Neural cell (in vitro differentiated cells): ENCODE measurements at regions not wholly inside any gene's neighbourhood (a gene's known extent, or its start where the extent isn't known, plus 50 kb on each side); places are given as distances from the start of the nearest gene placed in this dataset.
A peak's percentile ranks its signal among the peaks of the same experiment; 100 is the strongest.

Source experiments
- H2AFZ ChIP-seq: fragments of 200-600, 300-800 bp; sonication (generic), shearing (Covaris generic); 2 replicates; pipeline ENCODE4 v1.6.0; 2014; ENCODE audit warnings: low read depth, mild to moderate bottlenecking, antibody characterized with exemption, low read length, moderate library complexity
- H3F3A ChIP-seq: fragments of 200-600 bp; shearing (Covaris generic); 2 replicates; pipeline ENCODE4 v1.6.1; 2016; ENCODE audit warnings: mild to moderate bottlenecking, moderate library complexity, mixed read lengths, antibody characterized with exemption, low read length; ENCODE audit not compliant: insufficient read depth, poor library complexity, severe bottlenecking
- H3K27ac ChIP-seq: fragments of 200-600, 300-800 bp; sonication (generic), shearing (Covaris generic); 2 replicates; pipeline ENCODE4 v1.5.1; 2014; ENCODE audit warnings: mild to moderate bottlenecking, low read length, moderate library complexity
- H3K27me3 ChIP-seq: fragments of 300-800, 200-600 bp; sonication (generic), shearing (Covaris generic); 2 replicates; pipeline ENCODE4 v1.6.0; 2014; ENCODE audit warnings: mild to moderate bottlenecking, low read depth, low read length, moderate library complexity; ENCODE audit not compliant: insufficient read depth
- H3K36me3 ChIP-seq: fragments of 300-800, 200-600 bp; sonication (generic), shearing (Covaris generic); 2 replicates; pipeline ENCODE4 v1.5.1; 2014; ENCODE audit warnings: mild to moderate bottlenecking, antibody characterized with exemption, low read length, moderate library complexity; ENCODE audit not compliant: insufficient read depth
- H3K4me2 ChIP-seq: fragments of 300-800, 200-600 bp; sonication (generic), shearing (Covaris generic); 2 replicates; pipeline ENCODE4 v1.6.0; 2014; ENCODE audit warnings: mild to moderate bottlenecking, low read length
- H3K4me3 ChIP-seq: fragments of 300-800, 200-600 bp; sonication (generic), shearing (Covaris generic); 2 replicates; pipeline ENCODE4 v1.5.1; 2014; ENCODE audit warnings: mild to moderate bottlenecking, low read length, moderate library complexity
- H3K79me2 ChIP-seq: fragments of 200-600 bp; shearing (Covaris generic); replicated peaks from 2 replicates; pipeline ENCODE4 v1.6.0; 2014; ENCODE audit warnings: mild to moderate bottlenecking, low read length, moderate library complexity; ENCODE audit not compliant: insufficient read depth
- H3K9ac ChIP-seq: fragments of 300-800, 200-600 bp; sonication (generic), shearing (Covaris generic); 2 replicates; pipeline ENCODE4 v1.6.1; 2016; ENCODE audit warnings: mild to moderate bottlenecking, low read length, mixed read lengths
- H3K9me2 ChIP-seq: fragments of 200-600 bp; shearing (Covaris generic); 2 replicates; pipeline ENCODE4 v1.6.1; 2016; ENCODE audit warnings: mild to moderate bottlenecking, low read length, mixed read lengths; ENCODE audit not compliant: insufficient read depth
- H3K9me3 ChIP-seq: fragments of 200-600, 300-800 bp; sonication (generic), shearing (Covaris generic); 2 replicates; pipeline ENCODE4 v1.6.1; 2016; ENCODE audit warnings: mild to moderate bottlenecking, mixed run types, low read length, moderate library complexity, mixed read lengths
- H4K20me1 ChIP-seq: fragments of 200-600 bp; shearing (Covaris generic); 2 replicates; pipeline ENCODE4 v1.6.1; 2016; ENCODE audit warnings: mild to moderate bottlenecking, mixed run types; ENCODE audit not compliant: insufficient read depth
- EP300 ChIP-seq: fragments of 450-650 bp; conservative IDR thresholded peaks from 2 replicates; pipeline ENCODE4 v1.6.1; 2014; ENCODE audit warnings: antibody characterized with exemption, mild to moderate bottlenecking, moderate library complexity; ENCODE audit not compliant: poor library complexity, severe bottlenecking
- EZH2 ChIP-seq: fragments of 200-600, 300-800 bp; shearing (Covaris generic), sonication (generic); IDR thresholded peaks from 2 replicates; pipeline ENCODE4 v1.6.1; 2014; ENCODE audit warnings: antibody characterized with exemption, low read length, borderline replicate concordance, mild to moderate bottlenecking; ENCODE audit not compliant: insufficient read depth, poor library complexity, severe bottlenecking
- MXI1 ChIP-seq: fragments of 450-650 bp; conservative IDR thresholded peaks from 2 replicates; pipeline ENCODE4 v1.6.1; 2014; ENCODE audit warnings: antibody characterized with exemption, mild to moderate bottlenecking; ENCODE audit not compliant: poor library complexity, severe bottlenecking
- POLR2AphosphoS5 ChIP-seq: IDR thresholded peaks from 2 replicates; pipeline ENCODE4 v1.6.1; 2012
- RAD21 ChIP-seq: fragments of 450-650 bp; conservative IDR thresholded peaks from 2 replicates; pipeline ENCODE4 v1.6.1; 2014; ENCODE audit warnings: antibody characterized with exemption, mild to moderate bottlenecking, moderate library complexity
- REST ChIP-seq: IDR thresholded peaks from 2 replicates; pipeline ENCODE4 v1.6.1; 2012; ENCODE audit warnings: borderline replicate concordance
- SMC3 ChIP-seq: fragments of 450-650 bp; conservative IDR thresholded peaks from 2 replicates; pipeline ENCODE4 v1.6.1; 2014; ENCODE audit warnings: antibody characterized with exemption, mild to moderate bottlenecking, moderate library complexity; ENCODE audit not compliant: poor library complexity
- TAF1 ChIP-seq: IDR thresholded peaks from 2 replicates; pipeline ENCODE4 v1.6.1; 2012; ENCODE audit warnings: low read depth
- TF ChIP-seq, protein P1 (sequence below): fragments of 450-650 bp; IDR thresholded peaks from 2 replicates; pipeline ENCODE4 v1.5.1; 2014; ENCODE audit warnings: antibody characterized with exemption, mild to moderate bottlenecking, moderate library complexity; ENCODE audit not compliant: poor library complexity, severe bottlenecking

GRCh38 chr10:36506261-36506660, 619.1 kb upstream of the ANKRD30A start:
- Histone ChIP-seq H3K27ac (no peak overlapping the region), H3K4me3 (no peak overlapping the region), H3F3A (no peaks in the 10 kb centered on the region), H3K27me3 (no peaks in the 10 kb centered on the region), H3K36me3 (no peaks in the 10 kb centered on the region), H3K79me2 (no peaks in the 10 kb centered on the region), H4K20me1 (no peaks in the 10 kb centered on the region), H2AFZ (no peak overlapping the region), H3K9ac (no peak overlapping the region), H3K9me2 (no peaks in the 10 kb centered on the region), H3K9me3 (no peaks in the 10 kb centered on the region), H3K4me2 (no peak overlapping the region)
- TF ChIP-seq REST (no peak), POLR2AphosphoS5 (no peak), SMC3 (no peak), MXI1 (no peak), EP300 (no peak), EZH2 (no peak), RAD21 (no peak), TAF1 (no peak)
- TF ChIP-seq, protein P1, sequence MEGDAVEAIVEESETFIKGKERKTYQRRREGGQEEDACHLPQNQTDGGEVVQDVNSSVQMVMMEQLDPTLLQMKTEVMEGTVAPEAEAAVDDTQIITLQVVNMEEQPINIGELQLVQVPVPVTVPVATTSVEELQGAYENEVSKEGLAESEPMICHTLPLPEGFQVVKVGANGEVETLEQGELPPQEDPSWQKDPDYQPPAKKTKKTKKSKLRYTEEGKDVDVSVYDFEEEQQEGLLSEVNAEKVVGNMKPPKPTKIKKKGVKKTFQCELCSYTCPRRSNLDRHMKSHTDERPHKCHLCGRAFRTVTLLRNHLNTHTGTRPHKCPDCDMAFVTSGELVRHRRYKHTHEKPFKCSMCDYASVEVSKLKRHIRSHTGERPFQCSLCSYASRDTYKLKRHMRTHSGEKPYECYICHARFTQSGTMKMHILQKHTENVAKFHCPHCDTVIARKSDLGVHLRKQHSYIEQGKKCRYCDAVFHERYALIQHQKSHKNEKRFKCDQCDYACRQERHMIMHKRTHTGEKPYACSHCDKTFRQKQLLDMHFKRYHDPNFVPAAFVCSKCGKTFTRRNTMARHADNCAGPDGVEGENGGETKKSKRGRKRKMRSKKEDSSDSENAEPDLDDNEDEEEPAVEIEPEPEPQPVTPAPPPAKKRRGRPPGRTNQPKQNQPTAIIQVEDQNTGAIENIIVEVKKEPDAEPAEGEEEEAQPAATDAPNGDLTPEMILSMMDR, result no peak

- H3K36me3 ChIP-seq, result no peaks in the 10 kb centered on the region
- H3K27ac ChIP-seq, result no peak overlapping the region
- no peak overlapping the region for H3K4me2 ChIP-seq
- no peaks in the 10 kb centered on the region for H3K79me2 ChIP-seq
- no peaks in the 10 kb centered on the region for H3F3A ChIP-seq
- H3K9me3 ChIP-seq, result no peaks in the 10 kb centered on the region
- H3K4me3 ChIP-seq, result no peak overlapping the region
- no peaks in the 10 kb centered on the region for H4K20me1 ChIP-seq
- no peaks in the 10 kb centered on the region for H3K27me3 ChIP-seq
- H3K9ac ChIP-seq, result no peak overlapping the region
- TF ChIP-seq EZH2, result no peak
- TF ChIP-seq, protein P1, result peak; percentile 15
- no peak for TF ChIP-seq SMC3
- no peaks in the 10 kb centered on the region for H3K9me2 ChIP-seq
- H2AFZ ChIP-seq, result no peak overlapping the region
These were observed 620.6 kb upstream of the ANKRD30A start for GRCh38 chr10:36504758-36505157.
